CD14-positive monocyte (primary cell): ENCODE measurements at regions not wholly inside any gene's neighbourhood (a gene's known extent, or its start where the extent isn't known, plus 50 kb on each side); places are given as distances from the start of the nearest gene placed in this dataset.

Experiments used
- DNase-seq, 3 donors: peaks; one replicate each; pipeline ENCODE4 v3.0.0-alpha.2; 2011 to 2022
- H2AFZ ChIP-seq: 2 replicates; pipeline ENCODE4 v1.6.0; 2012; ENCODE audit warnings: mild to moderate bottlenecking, low read depth, low read length, inconsistent platforms; ENCODE audit not compliant: insufficient read depth, poor library complexity, severe bottlenecking
- H3K27ac ChIP-seq, 2 donors: 1 replicate in 1 of 2; 2 replicates in 1 of 2; pipeline ENCODE4 v1.5.1; 2012 to 2013; ENCODE audit warnings: low read length in 2 of 2, control low read depth in 1 of 2, inconsistent platforms in 1 of 2, low read depth in 1 of 2, mild to moderate bottlenecking in 1 of 2
- H3K27me3 ChIP-seq, 2 donors: one replicate each; pipeline versions ENCODE4 v1.6.0 to v1.6.1; 2011 to 2013; ENCODE audit warnings: low read length in 2 of 2; ENCODE audit not compliant: control insufficient read depth in 2 of 2, insufficient read depth in 2 of 2
- H3K36me3 ChIP-seq, 2 donors: replicated peaks in 1 of 2; 1 replicate in 1 of 2; 2 replicates in 1 of 2; pipeline versions ENCODE4 v1.5.1 to v1.6.1; 2012 to 2013; ENCODE audit warnings: low read length in 2 of 2, control low read depth in 1 of 2, inconsistent platforms in 1 of 2, mild to moderate bottlenecking in 1 of 2; ENCODE audit not compliant: insufficient read depth in 2 of 2, control insufficient read depth in 1 of 2
- H3K4me1 ChIP-seq, 2 donors: 1 replicate in 1 of 2; 2 replicates in 1 of 2; pipeline versions ENCODE4 v1.5.1 to v1.6.1; 2012 to 2013; ENCODE audit warnings: low read length in 2 of 2, control low read depth in 1 of 2, inconsistent platforms in 1 of 2, mild to moderate bottlenecking in 1 of 2, moderate library complexity in 1 of 2; ENCODE audit not compliant: insufficient read depth in 2 of 2, control insufficient read depth in 1 of 2
- H3K4me2 ChIP-seq: replicated peaks from 2 replicates; pipeline ENCODE3; 2012; ENCODE audit warnings: low read length, moderate library complexity, mild to moderate bottlenecking; ENCODE audit not compliant: poor library complexity, severe bottlenecking; ENCODE audit errors: extremely low read depth
- H3K4me3 ChIP-seq, 3 experiments: fragments of 200-600 bp in 1 of 3; sonication (generic) in 1 of 3; replicated peaks in 1 of 3; 1 replicate in 2 of 3; 2 replicates in 1 of 3; pipeline ENCODE4 v1.5.1; 2011 to 2013; ENCODE audit warnings: low read length in 3 of 3, mild to moderate bottlenecking in 3 of 3, control low read depth in 2 of 3, low read depth in 2 of 3, inconsistent platforms in 1 of 3, moderate library complexity in 1 of 3
- H3K79me2 ChIP-seq: 2 replicates; pipeline ENCODE4 v1.6.0; 2012; ENCODE audit warnings: mild to moderate bottlenecking, control low read depth, inconsistent platforms, low read length, moderate library complexity; ENCODE audit not compliant: insufficient read depth
- H3K9ac ChIP-seq: 2 replicates; pipeline ENCODE4 v1.6.0; 2017; ENCODE audit warnings: low read length, mild to moderate bottlenecking; ENCODE audit not compliant: insufficient read depth, poor library complexity, severe bottlenecking
- H3K9me3 ChIP-seq, 2 donors: replicated peaks in 1 of 2; 1 replicate in 1 of 2; 2 replicates in 1 of 2; pipeline versions ENCODE4 v1.5.1 to v1.6.1; 2012 to 2013; ENCODE audit warnings: low read length in 2 of 2, control low read depth in 1 of 2; ENCODE audit not compliant: control insufficient read depth in 1 of 2, insufficient read depth in 1 of 2
- H4K20me1 ChIP-seq: 2 replicates; pipeline ENCODE4 v1.6.0; 2012; ENCODE audit warnings: mild to moderate bottlenecking, low read length, control low read depth, moderate library complexity; ENCODE audit not compliant: insufficient read depth
- H3K27ac Mint-ChIP-seq, 7 donors: one replicate each; pipeline ENCODE4 v1.8.0; 2020; ENCODE audit warnings: mild to moderate bottlenecking in 7 of 7, mixed read lengths in 7 of 7, moderate library complexity in 6 of 7, inconsistent platforms in 2 of 7
- H3K27me3 Mint-ChIP-seq, 3 donors: one replicate each; pipeline ENCODE4 v1.8.0; 2021 to 2022; ENCODE audit warnings: low read depth in 3 of 3, mild to moderate bottlenecking in 3 of 3, mixed read lengths in 3 of 3, moderate library complexity in 3 of 3, inconsistent platforms in 1 of 3
- H3K36me3 Mint-ChIP-seq, 2 donors: one replicate each; pipeline ENCODE4 v1.8.0; 2020; ENCODE audit warnings: mixed read lengths in 2 of 2, inconsistent platforms in 1 of 2, mild to moderate bottlenecking in 1 of 2
- H3K4me1 Mint-ChIP-seq: one replicate; pipeline ENCODE4 v1.8.0; 2020; ENCODE audit warnings: mild to moderate bottlenecking, mixed read lengths
- H3K4me3 Mint-ChIP-seq, 2 donors: one replicate each; pipeline ENCODE4 v1.8.0; 2020; ENCODE audit warnings: mild to moderate bottlenecking in 2 of 2, mixed read lengths in 2 of 2, moderate library complexity in 1 of 2
- H3K9me3 Mint-ChIP-seq, 7 donors: one replicate each; pipeline ENCODE4 v1.8.0; 2020 to 2022; ENCODE audit warnings: mixed read lengths in 7 of 7, mild to moderate bottlenecking in 6 of 7, moderate library complexity in 6 of 7, inconsistent platforms in 2 of 7
- CTCF ChIP-seq: fragments of 200-600 bp; IDR thresholded peaks from one replicate; pipeline ENCODE4 v1.8.0; 2022; ENCODE audit warnings: antibody characterized with exemption, mild to moderate bottlenecking
- WGBS: methylation state at CpG from one replicate; pipeline ENCODE4 v1.1.5; 2013; ENCODE audit warnings: missing lambda C conversion rate; ENCODE audit not compliant: insufficient coverage; 5-methylcytosine and 5-hydroxymethylcytosine counted together
- intact Hi-C, 2 donors: fragments of 100-400 bp; cut with micrococcal nuclease; formaldehyde crosslinking; loops; one replicate each; pipeline versions ENCODE4 v1.15.0 to v1.15.1; 2023

- H3K36me3 ChIP-seq = no peaks in the 10 kb centered on the region
- H3K27me3 ChIP-seq = no peaks in the 10 kb centered on the region
- H3K4me2 ChIP-seq = no peak overlapping the region
- H3K9me3 ChIP-seq = peaks cover 0 to 7% of the 10 kb centered on the region in 2 donors
- intact Hi-C loops = no loop called here
- no peak overlapping the region for H2AFZ ChIP-seq
- H3K36me3 Mint-ChIP-seq = no peaks in the 10 kb centered on the region
- H3K4me1 Mint-ChIP-seq = no peaks in the 10 kb centered on the region
- H3K9me3 Mint-ChIP-seq = peaks cover 1 to 18% (median 6%) of the 10 kb centered on the region in 7 donors
- no peak for TF ChIP-seq CTCF
- DNase-seq = no peak
- H3K27ac ChIP-seq = no peak overlapping the region
- H3K27me3 Mint-ChIP-seq = no peaks in the 10 kb centered on the region
- H4K20me1 ChIP-seq = no peaks in the 10 kb centered on the region
- no peaks in the 10 kb centered on the region for H3K4me1 ChIP-seq
- no peak overlapping the region for H3K4me3 Mint-ChIP-seq
- no peak overlapping the region for H3K4me3 ChIP-seq
- no peaks in the 10 kb centered on the region for H3K79me2 ChIP-seq
- H3K27ac Mint-ChIP-seq = no peak overlapping the region
- H3K9ac ChIP-seq = no peak overlapping the region
Observed at GRCh38 chr7:84801396-84801795, 385.5 kb downstream of the SEMA3D start.

GRCh38 chr7:84800846-84801245 is 386.0 kb downstream of the SEMA3D start:
- no peaks in the 10 kb centered on the region for H3K36me3 Mint-ChIP-seq
- Histone ChIP-seq H3K27me3 (no peaks in the 10 kb centered on the region), H3K4me2 (no peak overlapping the region), H3K4me1 (no peaks in the 10 kb centered on the region), H3K36me3 (no peaks in the 10 kb centered on the region), H2AFZ (no peak overlapping the region), H3K9ac (no peak overlapping the region), H3K4me3 (no peak overlapping the region), H3K9me3 (peaks cover 0 to 7% of the 10 kb centered on the region in 2 donors), H4K20me1 (no peaks in the 10 kb centered on the region), H3K79me2 (no peaks in the 10 kb centered on the region), H3K27ac (no peak overlapping the region)
- no peak overlapping the region for H3K27ac Mint-ChIP-seq
- peaks cover 1 to 19% (median 7%) of the 10 kb centered on the region in 7 donors for H3K9me3 Mint-ChIP-seq
- intact Hi-C loops = no loop called here
- no peaks in the 10 kb centered on the region for H3K27me3 Mint-ChIP-seq
- WGBS = 100% methylated on average over 1 of the region's 1 CpG
- H3K4me3 Mint-ChIP-seq = no peak overlapping the region
- TF ChIP-seq CTCF = no peak
- no peaks in the 10 kb centered on the region for H3K4me1 Mint-ChIP-seq
- no peak for DNase-seq
